ENCODE measurements at regions not wholly inside any gene's neighbourhood (a gene's known extent, or its start where the extent isn't known, plus 50 kb on each side); places are given as distances from the start of the nearest gene placed in this dataset.
A peak's percentile ranks its signal among the peaks of the same experiment; 100 is the strongest.

DNA sequence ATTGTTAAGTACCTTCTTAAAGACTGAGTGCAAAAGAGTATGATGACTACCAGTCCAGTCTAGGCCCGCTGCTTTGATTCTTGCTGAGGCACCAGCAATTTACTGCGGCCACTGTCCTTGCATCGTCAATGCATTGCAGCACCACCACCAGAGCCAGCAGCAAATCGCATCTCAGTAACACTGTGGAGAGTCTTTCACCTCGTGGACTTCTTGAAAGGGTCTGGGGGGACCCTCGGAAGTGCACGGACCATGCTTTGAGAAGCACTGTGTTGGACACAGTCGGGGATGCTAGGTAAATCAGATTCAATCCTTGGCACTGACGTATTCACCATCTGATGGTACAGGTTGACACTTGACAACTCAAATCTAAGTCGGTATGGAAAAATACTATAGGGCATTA is 493.6 kb downstream of the RPS24 start:
- DNase-seq: no peak
- no peaks in the 10 kb centered on the region for H3K36me3 ChIP-seq (ENCODE audit: control insufficient read depth in 4 of 4, insufficient read depth in 4 of 4, low read length in 4 of 4)
- TF ChIP-seq, protein P1, sequence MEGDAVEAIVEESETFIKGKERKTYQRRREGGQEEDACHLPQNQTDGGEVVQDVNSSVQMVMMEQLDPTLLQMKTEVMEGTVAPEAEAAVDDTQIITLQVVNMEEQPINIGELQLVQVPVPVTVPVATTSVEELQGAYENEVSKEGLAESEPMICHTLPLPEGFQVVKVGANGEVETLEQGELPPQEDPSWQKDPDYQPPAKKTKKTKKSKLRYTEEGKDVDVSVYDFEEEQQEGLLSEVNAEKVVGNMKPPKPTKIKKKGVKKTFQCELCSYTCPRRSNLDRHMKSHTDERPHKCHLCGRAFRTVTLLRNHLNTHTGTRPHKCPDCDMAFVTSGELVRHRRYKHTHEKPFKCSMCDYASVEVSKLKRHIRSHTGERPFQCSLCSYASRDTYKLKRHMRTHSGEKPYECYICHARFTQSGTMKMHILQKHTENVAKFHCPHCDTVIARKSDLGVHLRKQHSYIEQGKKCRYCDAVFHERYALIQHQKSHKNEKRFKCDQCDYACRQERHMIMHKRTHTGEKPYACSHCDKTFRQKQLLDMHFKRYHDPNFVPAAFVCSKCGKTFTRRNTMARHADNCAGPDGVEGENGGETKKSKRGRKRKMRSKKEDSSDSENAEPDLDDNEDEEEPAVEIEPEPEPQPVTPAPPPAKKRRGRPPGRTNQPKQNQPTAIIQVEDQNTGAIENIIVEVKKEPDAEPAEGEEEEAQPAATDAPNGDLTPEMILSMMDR (IDR thresholded peaks at IDR 0.05; ENCODE audit: control extremely low read depth, extremely low read depth): no peak
- no peak overlapping the region for H3K4me3 ChIP-seq
- H3K27ac ChIP-seq (ENCODE audit: low read depth in 1 of 2, low read length in 1 of 2): no peak overlapping the region
- no peak overlapping the region for H3K9ac ChIP-seq (ENCODE audit: insufficient read depth in 1 of 2, low read length in 2 of 2)
- 91 to 95% methylated on average over 10 of the region's 10 CpGs for WGBS, 2 donors
- H3K27me3 ChIP-seq (ENCODE audit: control insufficient read depth in 3 of 3, insufficient read depth in 3 of 3, low read length in 2 of 3): no peaks in the 10 kb centered on the region
- H3K4me1 ChIP-seq (ENCODE audit: control insufficient read depth in 5 of 5, insufficient read depth in 5 of 5, low read length in 5 of 5): peaks cover 0 to 7% (median 0%) of the 10 kb centered on the region in 5 donors
- no peak for ATAC-seq (ENCODE audit: insufficient read depth, low FRiP score)
- H3K9me3 ChIP-seq (ENCODE audit: control insufficient read depth in 4 of 4, insufficient read depth in 3 of 4, low read length in 3 of 4): peaks cover 0 to 3% (median 0%) of the 10 kb centered on the region in 4 donors

DNA sequence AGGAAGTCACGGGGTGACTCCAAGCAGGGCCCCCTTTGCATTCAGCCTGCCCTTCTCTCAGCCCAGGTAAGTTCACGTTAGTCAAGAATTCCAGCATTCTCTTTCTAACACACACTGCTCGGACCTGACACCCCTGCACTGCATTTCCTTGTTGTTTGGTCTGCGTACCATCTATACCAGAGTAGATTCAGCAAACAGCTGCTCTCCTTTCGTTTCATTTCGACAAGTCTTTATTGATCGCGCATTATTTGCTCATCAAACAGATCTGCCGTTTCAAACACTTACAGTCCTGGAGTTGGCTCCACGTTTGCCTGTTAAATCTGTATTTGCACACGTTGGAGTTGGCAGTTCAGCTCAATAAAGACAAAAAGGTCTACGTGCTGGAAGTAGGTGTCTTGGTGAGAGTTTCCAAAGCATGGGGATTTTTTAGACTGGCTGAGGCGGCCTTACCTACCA is 495.1 kb downstream of the RPS24 start:
- Histone ChIP-seq H3K4me3 (no peak overlapping the region), H3K27me3 (ENCODE audit: control insufficient read depth in 3 of 3, insufficient read depth in 3 of 3, low read length in 2 of 3) (no peaks in the 10 kb centered on the region), H3K4me1 (ENCODE audit: control insufficient read depth in 5 of 5, insufficient read depth in 5 of 5, low read length in 5 of 5) (peaks cover 0 to 13% (median 0%) of the 10 kb centered on the region in 5 donors), H3K9ac (ENCODE audit: insufficient read depth in 1 of 2, low read length in 2 of 2) (peak overlapping the region in 1 of 2 donors; percentile 4), H3K36me3 (ENCODE audit: control insufficient read depth in 4 of 4, insufficient read depth in 4 of 4, low read length in 4 of 4) (no peaks in the 10 kb centered on the region), H3K9me3 (ENCODE audit: control insufficient read depth in 4 of 4, insufficient read depth in 3 of 4, low read length in 3 of 4) (peaks cover 0 to 1% (median 0%) of the 10 kb centered on the region in 4 donors), H3K27ac (ENCODE audit: low read depth in 1 of 2, low read length in 1 of 2) (no peak overlapping the region)
- 77 to 89% methylated on average over 13 of the region's 13 CpGs for WGBS, 2 donors
- TF ChIP-seq, protein P1 (IDR thresholded peaks at IDR 0.05; ENCODE audit: control extremely low read depth, extremely low read depth): no peak
- ATAC-seq (ENCODE audit: insufficient read depth, low FRiP score) (no peak), DNase-seq (no peak)

DNA sequence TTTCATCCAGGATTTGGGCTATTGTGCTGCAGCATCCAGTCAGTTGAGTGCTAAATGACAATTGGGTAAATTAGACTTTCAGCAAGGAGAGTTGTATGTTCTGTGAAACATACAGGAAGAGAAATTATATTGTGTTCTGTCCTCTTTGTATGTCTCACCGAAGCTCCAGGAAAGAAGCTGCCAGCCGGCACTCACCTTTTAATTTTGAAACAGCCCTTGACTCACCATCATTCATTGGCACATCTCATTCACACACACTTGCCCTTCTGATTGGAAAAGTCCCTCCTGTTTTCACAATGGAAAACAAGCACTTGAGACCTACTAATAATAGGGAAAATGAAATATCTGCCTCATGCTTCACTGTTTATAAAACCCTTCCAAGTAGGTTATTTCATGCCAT is 495.6 kb downstream of the RPS24 start:
- WGBS, 2 donors: 63 to 77% methylated on average over 2 of the region's 2 CpGs
- DNase-seq (no peak), ATAC-seq (ENCODE audit: insufficient read depth, low FRiP score) (no peak)
- H3K4me3 ChIP-seq: no peak overlapping the region
- no peaks in the 10 kb centered on the region for H3K27me3 ChIP-seq (ENCODE audit: control insufficient read depth in 3 of 3, insufficient read depth in 3 of 3, low read length in 2 of 3)
- no peak overlapping the region for H3K27ac ChIP-seq (ENCODE audit: low read depth in 1 of 2, low read length in 1 of 2)
- H3K9ac ChIP-seq (ENCODE audit: insufficient read depth in 1 of 2, low read length in 2 of 2): no peak overlapping the region
- peaks cover 0 to 1% (median 0%) of the 10 kb centered on the region in 4 donors for H3K9me3 ChIP-seq (ENCODE audit: control insufficient read depth in 4 of 4, insufficient read depth in 3 of 4, low read length in 3 of 4)
- no peaks in the 10 kb centered on the region for H3K36me3 ChIP-seq (ENCODE audit: control insufficient read depth in 4 of 4, insufficient read depth in 4 of 4, low read length in 4 of 4)
- TF ChIP-seq, protein P1 (IDR thresholded peaks at IDR 0.05; ENCODE audit: control extremely low read depth, extremely low read depth): no peak
- peaks cover 0 to 14% (median 0%) of the 10 kb centered on the region in 5 donors for H3K4me1 ChIP-seq (ENCODE audit: control insufficient read depth in 5 of 5, insufficient read depth in 5 of 5, low read length in 5 of 5)

DNA sequence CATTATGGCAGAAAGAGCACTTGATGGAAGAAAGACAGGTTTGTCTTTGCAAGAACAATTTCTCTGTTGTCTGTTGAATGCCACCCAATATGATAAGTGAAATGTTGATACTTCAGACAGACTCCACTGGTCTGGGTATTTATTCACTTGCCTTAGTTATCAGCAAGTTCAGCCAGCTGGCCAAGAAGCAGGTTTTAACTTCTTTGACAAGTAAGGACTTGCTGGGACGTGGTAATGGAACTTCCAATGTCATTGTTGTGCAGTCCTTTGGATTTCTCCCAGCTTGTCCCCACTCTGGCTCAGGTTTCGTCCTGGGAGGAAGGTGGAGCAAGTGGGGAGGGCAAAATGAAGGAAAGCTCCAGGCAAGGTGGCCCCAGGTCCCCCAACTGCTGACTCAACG is 497.4 kb downstream of the RPS24 start:
- Histone ChIP-seq H3K9me3 (ENCODE audit: control insufficient read depth in 4 of 4, insufficient read depth in 3 of 4, low read length in 3 of 4) (no peaks in the 10 kb centered on the region), H3K4me1 (ENCODE audit: control insufficient read depth in 5 of 5, insufficient read depth in 5 of 5, low read length in 5 of 5) (peaks cover 0 to 16% (median 5%) of the 10 kb centered on the region in 5 donors), H3K27ac (ENCODE audit: low read depth in 1 of 2, low read length in 1 of 2) (no peak overlapping the region), H3K36me3 (ENCODE audit: control insufficient read depth in 4 of 4, insufficient read depth in 4 of 4, low read length in 4 of 4) (no peaks in the 10 kb centered on the region), H3K4me3 (no peak overlapping the region), H3K27me3 (ENCODE audit: control insufficient read depth in 3 of 3, insufficient read depth in 3 of 3, low read length in 2 of 3) (no peaks in the 10 kb centered on the region), H3K9ac (ENCODE audit: insufficient read depth in 1 of 2, low read length in 2 of 2) (no peak overlapping the region)
- no peak for DNase-seq
- ATAC-seq (ENCODE audit: insufficient read depth, low FRiP score): no peak
- whole genome bisulfite sequencing, 2 donors: 35 to 58% methylated on average over 3 of the region's 3 CpGs
- TF ChIP-seq, protein P1 (IDR thresholded peaks at IDR 0.05; ENCODE audit: control extremely low read depth, extremely low read depth): no peak

All from lung (tissue), 11 donors.